ENCODE measurements at regions not wholly inside any gene's neighbourhood (a gene's known extent, or its start where the extent isn't known, plus 50 kb on each side); places are given as distances from the start of the nearest gene placed in this dataset.

DNA sequence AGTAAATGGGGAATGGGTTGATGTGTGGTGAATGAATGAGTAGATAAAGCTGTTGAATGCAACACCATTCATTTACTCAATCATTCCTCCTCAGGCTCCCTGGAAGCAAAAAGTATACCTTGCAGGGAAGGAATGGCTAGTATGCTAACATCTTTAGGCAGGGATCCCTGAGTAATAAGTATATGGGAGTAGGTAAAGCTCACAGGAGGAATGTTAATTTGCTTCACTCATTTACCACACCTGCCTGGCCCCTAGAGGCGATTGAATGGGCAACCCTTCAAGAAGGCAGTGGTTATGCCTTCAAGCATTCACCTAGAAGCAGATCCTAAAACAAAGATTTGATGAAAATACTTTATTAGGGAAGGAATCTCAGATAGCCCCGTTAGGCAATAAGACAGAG is 208.7 kb upstream of the GADL1 start:
- DNase-seq (ENCODE audit: low spot score): no peak
- TF ChIP-seq, protein P1, sequence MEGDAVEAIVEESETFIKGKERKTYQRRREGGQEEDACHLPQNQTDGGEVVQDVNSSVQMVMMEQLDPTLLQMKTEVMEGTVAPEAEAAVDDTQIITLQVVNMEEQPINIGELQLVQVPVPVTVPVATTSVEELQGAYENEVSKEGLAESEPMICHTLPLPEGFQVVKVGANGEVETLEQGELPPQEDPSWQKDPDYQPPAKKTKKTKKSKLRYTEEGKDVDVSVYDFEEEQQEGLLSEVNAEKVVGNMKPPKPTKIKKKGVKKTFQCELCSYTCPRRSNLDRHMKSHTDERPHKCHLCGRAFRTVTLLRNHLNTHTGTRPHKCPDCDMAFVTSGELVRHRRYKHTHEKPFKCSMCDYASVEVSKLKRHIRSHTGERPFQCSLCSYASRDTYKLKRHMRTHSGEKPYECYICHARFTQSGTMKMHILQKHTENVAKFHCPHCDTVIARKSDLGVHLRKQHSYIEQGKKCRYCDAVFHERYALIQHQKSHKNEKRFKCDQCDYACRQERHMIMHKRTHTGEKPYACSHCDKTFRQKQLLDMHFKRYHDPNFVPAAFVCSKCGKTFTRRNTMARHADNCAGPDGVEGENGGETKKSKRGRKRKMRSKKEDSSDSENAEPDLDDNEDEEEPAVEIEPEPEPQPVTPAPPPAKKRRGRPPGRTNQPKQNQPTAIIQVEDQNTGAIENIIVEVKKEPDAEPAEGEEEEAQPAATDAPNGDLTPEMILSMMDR (IDR thresholded peaks at IDR 0.05; ENCODE audit: borderline replicate concordance, control extremely low read depth, extremely low read depth, insufficient read depth, missing control alignments): no peak
- in situ Hi-C loops (cut with MboI; ENCODE audit: low sequenced_read_pairs, unreplicated experiment): no loop called here

DNA sequence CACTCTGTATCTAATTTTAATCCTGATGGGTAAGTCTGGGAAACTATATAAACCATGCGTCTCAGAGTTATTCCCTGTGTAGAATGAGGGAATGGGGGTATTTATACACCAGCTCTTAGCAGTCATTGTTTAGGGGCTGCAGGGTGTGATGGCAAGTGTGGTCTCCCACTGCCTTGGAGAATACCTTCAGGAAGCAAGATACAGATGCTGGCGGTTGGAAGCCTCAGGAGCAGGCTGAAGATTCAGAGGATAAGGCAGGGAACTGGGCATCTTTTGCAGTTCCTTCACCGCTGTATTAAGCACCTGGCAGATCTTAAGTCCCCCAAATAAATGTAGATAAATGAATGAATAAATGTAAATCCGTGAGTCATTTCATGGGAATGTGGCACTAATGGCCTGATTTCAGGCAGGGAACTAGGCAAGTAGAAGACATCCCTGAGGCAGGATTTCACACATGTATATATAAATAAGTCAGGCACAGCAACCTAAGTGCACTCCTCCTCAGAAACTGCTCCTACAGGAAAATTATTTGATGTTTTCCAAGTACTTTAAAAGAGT is 209.2 kb upstream of the GADL1 start:
- TF ChIP-seq, protein P1 (IDR thresholded peaks at IDR 0.05; ENCODE audit: borderline replicate concordance, control extremely low read depth, extremely low read depth, insufficient read depth, missing control alignments): no peak
- in situ Hi-C loops (cut with MboI; ENCODE audit: low sequenced_read_pairs, unreplicated experiment): no loop called here
- no peak for DNase-seq (ENCODE audit: low spot score)

DNA sequence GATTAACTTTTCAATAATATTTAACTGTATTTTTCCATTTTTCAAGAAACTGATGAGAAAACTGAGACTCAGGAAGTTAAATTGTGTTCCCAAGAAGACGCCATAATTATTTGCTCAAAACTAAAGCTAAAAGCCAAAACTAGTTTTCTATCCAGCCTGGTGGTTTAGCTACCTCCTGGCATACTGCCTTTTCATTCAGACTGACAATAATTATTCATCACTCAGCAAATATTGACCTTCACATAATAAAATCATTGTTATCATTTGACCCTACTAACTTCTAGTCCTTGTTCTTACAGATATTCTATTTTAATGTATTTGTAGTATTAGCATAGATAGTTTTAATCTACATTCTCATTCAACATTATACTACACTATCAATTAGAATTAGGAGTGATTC is 210.6 kb upstream of the GADL1 start:
- no peak for DNase-seq (ENCODE audit: low spot score)
- TF ChIP-seq, protein P1 (IDR thresholded peaks at IDR 0.05; ENCODE audit: borderline replicate concordance, control extremely low read depth, extremely low read depth, insufficient read depth, missing control alignments): no peak
- in situ Hi-C loops (cut with MboI; ENCODE audit: low sequenced_read_pairs, unreplicated experiment): no loop called here

DNA sequence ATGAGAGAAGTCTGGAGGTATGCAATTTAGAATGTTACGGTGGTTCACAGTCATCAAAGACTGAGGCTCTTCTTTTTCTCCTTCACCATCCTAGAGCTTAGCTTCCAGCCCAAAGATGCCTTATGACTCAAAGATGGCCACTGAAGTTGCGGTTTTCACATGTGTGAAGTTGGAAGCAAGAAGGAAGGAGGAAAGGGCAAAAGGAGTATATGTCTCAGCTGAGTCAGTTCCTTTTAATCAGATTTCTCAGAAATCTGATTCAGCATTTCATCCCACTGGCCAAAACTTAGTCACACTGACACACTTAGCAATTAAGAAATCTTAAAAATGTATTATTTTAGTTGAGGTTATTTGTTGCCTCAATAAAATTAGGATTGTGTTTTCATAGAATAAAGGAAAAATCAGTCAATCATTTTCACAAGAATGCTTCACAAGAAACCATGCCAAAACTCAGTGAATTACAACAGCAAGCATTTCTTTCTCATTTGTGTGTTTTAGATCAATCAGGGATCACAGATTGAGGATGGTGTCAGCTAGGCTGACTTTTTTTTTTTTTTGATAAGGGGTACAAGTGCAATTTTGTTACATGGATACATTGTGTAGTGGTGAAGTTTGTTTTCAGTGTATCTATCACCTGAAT is 211.1 kb upstream of the GADL1 start:
- TF ChIP-seq, protein P1 (IDR thresholded peaks at IDR 0.05; ENCODE audit: borderline replicate concordance, control extremely low read depth, extremely low read depth, insufficient read depth, missing control alignments): no peak
- no peak for DNase-seq (ENCODE audit: low spot score)
- in situ Hi-C loops (cut with MboI; ENCODE audit: low sequenced_read_pairs, unreplicated experiment): no loop called here

DNA sequence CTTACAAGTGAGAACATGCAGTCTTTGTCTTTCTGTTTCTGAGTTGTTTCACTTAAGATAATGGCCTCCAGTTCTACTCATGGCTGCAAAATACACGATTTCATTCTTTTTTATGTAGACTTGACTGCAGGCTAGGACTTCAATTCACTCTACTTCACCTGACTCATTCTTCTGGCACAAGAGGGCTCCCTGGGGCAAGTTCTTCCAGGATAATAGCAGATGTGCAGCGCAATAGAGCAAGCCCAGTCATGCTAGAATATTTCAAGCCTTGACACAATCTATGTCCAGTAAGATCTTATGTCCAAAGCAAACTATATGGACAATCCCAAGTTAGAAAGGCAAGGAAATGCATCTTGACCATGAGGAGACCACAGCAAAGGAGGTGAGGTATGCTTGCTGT is 211.7 kb upstream of the GADL1 start:
- no peak for DNase-seq (ENCODE audit: low spot score)
- TF ChIP-seq, protein P1 (IDR thresholded peaks at IDR 0.05; ENCODE audit: borderline replicate concordance, control extremely low read depth, extremely low read depth, insufficient read depth, missing control alignments): no peak
- in situ Hi-C loops (cut with MboI; ENCODE audit: low sequenced_read_pairs, unreplicated experiment): no loop called here

DNA sequence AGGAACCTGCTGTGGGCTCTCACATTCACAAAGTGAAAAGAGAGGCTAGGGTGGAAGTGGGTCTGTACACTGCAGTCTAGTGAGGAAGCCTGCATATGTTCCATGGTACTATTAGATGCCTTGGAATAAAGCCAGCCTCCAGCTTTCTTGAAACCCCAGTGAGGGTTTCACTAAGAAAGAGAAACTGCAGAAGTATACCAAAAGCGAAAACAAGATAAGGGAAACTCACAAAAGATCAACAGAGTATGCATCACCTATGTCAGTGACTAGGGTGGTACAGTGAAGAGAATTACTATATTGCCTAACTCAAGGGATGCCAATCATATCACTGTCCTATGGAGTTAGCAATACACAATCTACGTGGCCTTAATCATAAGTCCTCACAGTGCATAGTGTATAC is 212.5 kb upstream of the GADL1 start:
- TF ChIP-seq, protein P1 (IDR thresholded peaks at IDR 0.05; ENCODE audit: borderline replicate concordance, control extremely low read depth, extremely low read depth, insufficient read depth, missing control alignments): no peak
- in situ Hi-C loops (cut with MboI; ENCODE audit: low sequenced_read_pairs, unreplicated experiment): no loop called here
- DNase-seq (ENCODE audit: low spot score): peak; percentile 20

All from GM13976 (cell line).